Spleen (tissue), 7 donors: ENCODE measurements at regions not wholly inside any gene's neighbourhood (a gene's known extent, or its start where the extent isn't known, plus 50 kb on each side); places are given as distances from the start of the nearest gene placed in this dataset.

ENCODE experiments used
- POLR2AphosphoS5 ChIP-seq, 3 donors: sonication (generic); formaldehyde crosslinking; IDR thresholded peaks; one replicate each; pipeline ENCODE4 v1.5.1; 2017; ENCODE audit warnings: antibody characterized with exemption in 3 of 3
- TF ChIP-seq, protein P1 (sequence below), 11 experiments: fragments of 200-600 bp in 7 of 11; fragments of 450-650 bp in 4 of 11; sonication (generic) in 4 of 11; IDR thresholded peaks in 8 of 11; conservative IDR thresholded peaks in 3 of 11; 1 replicate in 7 of 11; 2 replicates in 4 of 11; pipeline versions ENCODE4 v1.4.0 to v1.8.0; 2016 to 2021; ENCODE audit warnings: antibody characterized with exemption in 11 of 11, inconsistent platforms in 4 of 11, mild to moderate bottlenecking in 1 of 11
- donor health status: DM: no; HTN: no; CAD: no; lungs with moderate emphysema.
- donor health status: DM: no; HTN: no; CAD: no.
- donor health status: DM: no; HTN: no; CAD: no.

DNA sequence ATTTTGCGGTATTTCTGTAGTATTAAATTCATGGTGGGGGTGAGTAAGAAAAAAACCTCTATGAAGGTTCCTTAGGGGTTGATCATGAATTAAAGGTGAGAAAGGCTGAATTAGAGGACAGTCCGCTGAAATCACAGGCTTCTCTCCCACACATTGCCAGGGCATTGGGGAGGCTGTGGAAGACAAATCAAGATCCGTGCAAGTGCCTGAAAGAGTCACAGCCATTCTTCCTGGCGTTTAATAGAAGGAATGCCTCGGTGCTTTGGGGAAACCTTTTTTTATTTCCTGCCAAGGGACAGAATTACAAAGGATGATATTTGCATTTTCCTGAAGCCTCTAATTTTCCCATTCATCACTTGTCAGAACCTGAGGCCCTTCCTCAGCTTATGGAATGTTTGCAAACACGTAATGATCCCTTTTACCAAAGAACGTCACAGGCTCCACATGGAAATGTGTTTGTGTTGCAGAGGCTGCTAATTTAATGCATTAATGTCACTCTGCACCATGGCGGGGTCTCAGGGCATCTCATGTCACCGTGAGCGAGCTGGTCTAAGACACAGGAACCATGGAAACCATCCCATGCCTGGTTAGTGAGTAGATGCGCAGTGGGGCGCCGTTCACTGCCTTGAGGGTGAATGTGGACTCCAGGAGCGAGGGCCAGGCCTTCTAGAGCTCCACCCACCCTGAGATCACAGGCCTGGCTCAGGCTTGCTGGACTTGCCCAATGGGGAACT is 185.9 kb upstream of the SULF2 start:
- TF ChIP-seq POLR2AphosphoS5 (IDR thresholded peaks at IDR 0.05): no peak
- TF ChIP-seq, protein P1, sequence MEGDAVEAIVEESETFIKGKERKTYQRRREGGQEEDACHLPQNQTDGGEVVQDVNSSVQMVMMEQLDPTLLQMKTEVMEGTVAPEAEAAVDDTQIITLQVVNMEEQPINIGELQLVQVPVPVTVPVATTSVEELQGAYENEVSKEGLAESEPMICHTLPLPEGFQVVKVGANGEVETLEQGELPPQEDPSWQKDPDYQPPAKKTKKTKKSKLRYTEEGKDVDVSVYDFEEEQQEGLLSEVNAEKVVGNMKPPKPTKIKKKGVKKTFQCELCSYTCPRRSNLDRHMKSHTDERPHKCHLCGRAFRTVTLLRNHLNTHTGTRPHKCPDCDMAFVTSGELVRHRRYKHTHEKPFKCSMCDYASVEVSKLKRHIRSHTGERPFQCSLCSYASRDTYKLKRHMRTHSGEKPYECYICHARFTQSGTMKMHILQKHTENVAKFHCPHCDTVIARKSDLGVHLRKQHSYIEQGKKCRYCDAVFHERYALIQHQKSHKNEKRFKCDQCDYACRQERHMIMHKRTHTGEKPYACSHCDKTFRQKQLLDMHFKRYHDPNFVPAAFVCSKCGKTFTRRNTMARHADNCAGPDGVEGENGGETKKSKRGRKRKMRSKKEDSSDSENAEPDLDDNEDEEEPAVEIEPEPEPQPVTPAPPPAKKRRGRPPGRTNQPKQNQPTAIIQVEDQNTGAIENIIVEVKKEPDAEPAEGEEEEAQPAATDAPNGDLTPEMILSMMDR (IDR thresholded peaks at IDR 0.05 in 8 of 11, conservative IDR thresholded peaks at IDR 0.05 in 3 of 11): no peak
